ENCODE measurements at regions not wholly inside any gene's neighbourhood (a gene's known extent, or its start where the extent isn't known, plus 50 kb on each side); places are given as distances from the start of the nearest gene placed in this dataset.

- H3K27me3 ChIP-seq (ENCODE audit: control insufficient read depth, insufficient read depth, low read length), result no peaks in the 10 kb centered on the region
- H3K9ac ChIP-seq, result no peak overlapping the region
- no peak overlapping the region for H3K27ac ChIP-seq
- H3K4me3 ChIP-seq (ENCODE audit: low read depth, low read length), result no peak overlapping the region
- H2AFZ ChIP-seq, result no peak overlapping the region
- H3K79me2 ChIP-seq, result no peaks in the 10 kb centered on the region
- no peak overlapping the region for H3K4me2 ChIP-seq (ENCODE audit: low read length)
- no peaks in the 10 kb centered on the region for H3K36me3 ChIP-seq (ENCODE audit: control insufficient read depth, insufficient read depth, low read length)
- no peak for TF ChIP-seq CTCF (IDR thresholded peaks at IDR 0.05)
- H3K9me3 ChIP-seq (ENCODE audit: control insufficient read depth, low read length), result no peaks in the 10 kb centered on the region
- H3K4me1 ChIP-seq, result no peaks in the 10 kb centered on the region
Observed at GRCh38 chr14:84445486-84445885, 1084.5 kb upstream of the FLRT2 start.

DNA sequence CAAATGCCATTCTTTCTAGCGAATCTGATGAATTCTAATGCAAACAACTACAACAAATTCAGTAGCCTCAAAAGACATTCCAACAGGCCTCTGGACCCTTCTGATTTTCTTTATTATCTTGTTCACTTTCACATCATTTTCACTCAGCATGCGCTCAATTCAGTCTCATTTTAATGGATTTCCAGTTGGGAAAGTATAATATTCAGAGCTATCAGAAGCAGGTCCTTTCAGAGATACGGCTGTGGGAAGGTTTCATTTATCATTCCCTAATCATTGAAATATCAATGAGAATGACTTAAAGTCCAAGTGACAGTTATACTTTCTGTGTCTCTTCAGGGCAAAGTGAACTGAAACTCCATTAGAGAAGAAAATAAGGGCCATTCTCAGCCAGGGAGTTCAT lies 1083.7 kb upstream of the FLRT2 start:
- TF ChIP-seq CTCF (IDR thresholded peaks at IDR 0.05), result no peak
- H3K9ac ChIP-seq, result no peak overlapping the region
- no peak overlapping the region for H3K27ac ChIP-seq
- no peaks in the 10 kb centered on the region for H3K79me2 ChIP-seq
- H3K4me3 ChIP-seq (ENCODE audit: low read depth, low read length), result no peak overlapping the region
- no peaks in the 10 kb centered on the region for H3K36me3 ChIP-seq (ENCODE audit: control insufficient read depth, insufficient read depth, low read length)
- H3K9me3 ChIP-seq (ENCODE audit: control insufficient read depth, low read length), result no peaks in the 10 kb centered on the region
- no peak overlapping the region for H2AFZ ChIP-seq
- H3K4me1 ChIP-seq, result no peaks in the 10 kb centered on the region
- H3K27me3 ChIP-seq (ENCODE audit: control insufficient read depth, insufficient read depth, low read length), result no peaks in the 10 kb centered on the region
- no peak overlapping the region for H3K4me2 ChIP-seq (ENCODE audit: low read length)

GRCh38 chr14:84453307-84453950 lies 1076.5 kb upstream of the FLRT2 start:
- Histone ChIP-seq H3K36me3 (ENCODE audit: control insufficient read depth, insufficient read depth, low read length) (no peaks in the 10 kb centered on the region), H2AFZ (no peak overlapping the region), H3K4me2 (ENCODE audit: low read length) (no peak overlapping the region), H3K9me3 (ENCODE audit: control insufficient read depth, low read length) (no peaks in the 10 kb centered on the region), H3K9ac (no peak overlapping the region), H3K79me2 (no peaks in the 10 kb centered on the region), H3K27ac (no peak overlapping the region), H3K4me3 (ENCODE audit: low read depth, low read length) (no peak overlapping the region), H3K27me3 (ENCODE audit: control insufficient read depth, insufficient read depth, low read length) (no peaks in the 10 kb centered on the region), H3K4me1 (no peaks in the 10 kb centered on the region)
- no peak for TF ChIP-seq CTCF (IDR thresholded peaks at IDR 0.05)

DNA sequence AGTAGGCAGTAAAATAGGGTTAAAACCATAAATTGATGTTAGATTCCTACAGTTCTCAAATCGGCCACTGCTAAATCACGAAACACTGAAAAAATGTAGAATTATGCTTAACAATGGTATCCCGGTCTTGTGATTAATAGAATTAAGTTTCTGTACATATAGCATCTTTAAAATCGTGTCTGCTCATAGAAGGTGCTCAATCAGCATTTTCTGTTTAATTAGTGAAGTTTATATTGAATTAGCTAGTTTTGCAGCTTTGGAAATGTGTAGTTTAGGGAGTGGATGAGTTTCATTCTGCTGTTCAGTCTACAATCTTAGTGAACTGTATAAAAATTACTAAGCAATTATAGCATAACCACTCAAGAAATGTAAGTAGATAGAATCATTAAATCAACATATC lies 1075.8 kb upstream of the FLRT2 start:
- H3K36me3 ChIP-seq (ENCODE audit: control insufficient read depth, insufficient read depth, low read length), result no peaks in the 10 kb centered on the region
- H3K4me2 ChIP-seq (ENCODE audit: low read length), result no peak overlapping the region
- H3K79me2 ChIP-seq, result no peaks in the 10 kb centered on the region
- no peak for TF ChIP-seq CTCF (IDR thresholded peaks at IDR 0.05)
- H3K9ac ChIP-seq, result no peak overlapping the region
- H3K4me3 ChIP-seq (ENCODE audit: low read depth, low read length), result no peak overlapping the region
- no peak overlapping the region for H2AFZ ChIP-seq
- H3K27ac ChIP-seq, result no peak overlapping the region
- H3K4me1 ChIP-seq, result no peaks in the 10 kb centered on the region
- no peaks in the 10 kb centered on the region for H3K27me3 ChIP-seq (ENCODE audit: control insufficient read depth, insufficient read depth, low read length)
- H3K9me3 ChIP-seq (ENCODE audit: control insufficient read depth, low read length), result no peaks in the 10 kb centered on the region

- Histone ChIP-seq H2AFZ (no peak overlapping the region), H3K27me3 (ENCODE audit: control insufficient read depth, insufficient read depth, low read length) (no peaks in the 10 kb centered on the region), H3K36me3 (ENCODE audit: control insufficient read depth, insufficient read depth, low read length) (no peaks in the 10 kb centered on the region), H3K4me3 (ENCODE audit: low read depth, low read length) (no peak overlapping the region), H3K79me2 (no peaks in the 10 kb centered on the region), H3K27ac (no peak overlapping the region), H3K4me2 (ENCODE audit: low read length) (no peak overlapping the region), H3K9me3 (ENCODE audit: control insufficient read depth, low read length) (no peaks in the 10 kb centered on the region), H3K4me1 (no peaks in the 10 kb centered on the region), H3K9ac (no peak overlapping the region)
- TF ChIP-seq CTCF (IDR thresholded peaks at IDR 0.05), result no peak
Observed at GRCh38 chr14:84456946-84457345, 1073.0 kb upstream of the FLRT2 start.
